Gastrocnemius medialis (tissue), 4 donors: ENCODE measurements at regions not wholly inside any gene's neighbourhood (a gene's known extent, or its start where the extent isn't known, plus 50 kb on each side); places are given as distances from the start of the nearest gene placed in this dataset.

Experiments
- ATAC-seq, 2 donors: fragments of 150-250 bp; one replicate each; pipeline ENCODE4 v1.9.1; 2016
- DNase-seq, 2 donors: peaks; one replicate each; pipeline ENCODE4 v3.0.0-alpha.2; 2019
- H3K27ac ChIP-seq, 4 donors: fragments of 200-600 bp; sonication (generic); 1 replicate in 1 of 4; 2 replicates in 3 of 4; pipeline ENCODE4 v1.5.1; 2016 to 2018; ENCODE audit warnings: mild to moderate bottlenecking in 2 of 4, moderate library complexity in 1 of 4
- H3K27me3 ChIP-seq, 3 donors: fragments of 200-600 bp; sonication (generic) in 2 of 3; 1 replicate in 1 of 3; 2 replicates in 2 of 3; pipeline versions ENCODE4 v1.5.1 to v1.6.0; 2016 to 2019; ENCODE audit warnings: mild to moderate bottlenecking in 1 of 3, moderate library complexity in 1 of 3
- H3K36me3 ChIP-seq, 2 donors: fragments of 200-600 bp; sonication (generic) in 1 of 2; one replicate each; pipeline ENCODE4 v1.5.1; 2017 to 2018
- H3K4me1 ChIP-seq, 2 donors: fragments of 200-600 bp; sonication (generic) in 1 of 2; one replicate each; pipeline ENCODE4 v1.5.1; 2016 to 2017; ENCODE audit warnings: mild to moderate bottlenecking in 2 of 2
- H3K4me3 ChIP-seq, 4 donors: fragments of 200-600 bp; sonication (generic) in 3 of 4; 1 replicate in 1 of 4; 2 replicates in 3 of 4; pipeline ENCODE4 v1.5.1; 2016 to 2019; ENCODE audit warnings: mild to moderate bottlenecking in 2 of 4
- H3K9me3 ChIP-seq, 3 donors: fragments of 200-600 bp; sonication (generic) in 2 of 3; 1 replicate in 1 of 3; 2 replicates in 2 of 3; pipeline ENCODE4 v1.5.1; 2016 to 2019
- POLR2A ChIP-seq, 2 donors: fragments of 450-650 bp; IDR thresholded peaks; one replicate each; pipeline ENCODE4 v1.6.1; 2017; ENCODE audit warnings: antibody characterized with exemption in 2 of 2, mild to moderate bottlenecking in 2 of 2, moderate library complexity in 2 of 2
- in situ Hi-C, 4 donors: fragments of 200-750 bp; cut with MboI; loops; one replicate each; pipeline versions ENCODE4 v1.15.0 to v1.8.0; 2017; ENCODE audit warnings: low sequenced_read_pairs in 4 of 4
- intact Hi-C: fragments of 100-400 bp; cut with DNase I; formaldehyde crosslinking; loops from one replicate; pipeline ENCODE4 v1.15.1; 2023; ENCODE audit warnings: low total_unique reads
- TF ChIP-seq, protein P1 (sequence below), 5 experiments: fragments of 450-650 bp in 3 of 5; fragments of 200-600 bp in 2 of 5; sonication (generic) in 2 of 5; IDR thresholded peaks in 4 of 5; conservative IDR thresholded peaks in 1 of 5; 1 replicate in 4 of 5; 2 replicates in 1 of 5; pipeline ENCODE4 v1.5.1; 2016 to 2019; ENCODE audit warnings: antibody characterized with exemption in 5 of 5, mild to moderate bottlenecking in 3 of 5, moderate library complexity in 3 of 5

DNA sequence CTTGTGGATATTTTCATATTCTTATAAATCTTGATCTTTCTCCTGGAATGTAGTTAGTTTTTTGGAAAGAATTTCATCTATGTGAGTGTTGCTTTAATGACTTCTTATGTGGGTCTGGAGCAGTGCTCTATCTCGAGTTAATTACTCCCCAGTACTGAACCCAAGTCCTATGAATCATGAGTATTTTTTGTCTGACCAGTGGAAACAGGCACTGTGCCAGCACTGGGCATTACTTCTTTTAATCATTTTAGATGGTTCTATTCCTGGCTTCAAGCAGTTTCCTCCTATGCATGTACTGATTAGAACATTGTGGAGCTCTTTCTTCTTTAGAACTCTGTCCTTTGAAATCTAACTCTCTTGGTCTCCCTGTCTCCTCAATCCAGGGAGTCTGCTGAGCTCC is 466.3 kb downstream of the PCDH17 start:
- Histone ChIP-seq H3K9me3 (no peaks in the 10 kb centered on the region), H3K4me3 (no peak overlapping the region), H3K36me3 (no peaks in the 10 kb centered on the region), H3K27ac (no peak overlapping the region), H3K27me3 (no peaks in the 10 kb centered on the region), H3K4me1 (no peaks in the 10 kb centered on the region)
- intact Hi-C loops, result no loop called here
- in situ Hi-C loops, result no loop called here
- no peak for ATAC-seq
- no peak for DNase-seq
- TF ChIP-seq POLR2A (IDR thresholded peaks at IDR 0.05), result no peak
- TF ChIP-seq, protein P1, sequence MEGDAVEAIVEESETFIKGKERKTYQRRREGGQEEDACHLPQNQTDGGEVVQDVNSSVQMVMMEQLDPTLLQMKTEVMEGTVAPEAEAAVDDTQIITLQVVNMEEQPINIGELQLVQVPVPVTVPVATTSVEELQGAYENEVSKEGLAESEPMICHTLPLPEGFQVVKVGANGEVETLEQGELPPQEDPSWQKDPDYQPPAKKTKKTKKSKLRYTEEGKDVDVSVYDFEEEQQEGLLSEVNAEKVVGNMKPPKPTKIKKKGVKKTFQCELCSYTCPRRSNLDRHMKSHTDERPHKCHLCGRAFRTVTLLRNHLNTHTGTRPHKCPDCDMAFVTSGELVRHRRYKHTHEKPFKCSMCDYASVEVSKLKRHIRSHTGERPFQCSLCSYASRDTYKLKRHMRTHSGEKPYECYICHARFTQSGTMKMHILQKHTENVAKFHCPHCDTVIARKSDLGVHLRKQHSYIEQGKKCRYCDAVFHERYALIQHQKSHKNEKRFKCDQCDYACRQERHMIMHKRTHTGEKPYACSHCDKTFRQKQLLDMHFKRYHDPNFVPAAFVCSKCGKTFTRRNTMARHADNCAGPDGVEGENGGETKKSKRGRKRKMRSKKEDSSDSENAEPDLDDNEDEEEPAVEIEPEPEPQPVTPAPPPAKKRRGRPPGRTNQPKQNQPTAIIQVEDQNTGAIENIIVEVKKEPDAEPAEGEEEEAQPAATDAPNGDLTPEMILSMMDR (IDR thresholded peaks at IDR 0.05 in 4 of 5, conservative IDR thresholded peaks at IDR 0.05 in 1 of 5), result no peak

GRCh38 chr13:58119351-58119750 is 487.8 kb downstream of the PCDH17 start:
- Histone ChIP-seq H3K27ac (no peak overlapping the region), H3K4me3 (no peak overlapping the region), H3K36me3 (no peaks in the 10 kb centered on the region), H3K4me1 (no peaks in the 10 kb centered on the region), H3K9me3 (no peaks in the 10 kb centered on the region), H3K27me3 (no peaks in the 10 kb centered on the region)
- TF ChIP-seq POLR2A (IDR thresholded peaks at IDR 0.05), result no peak
- TF ChIP-seq, protein P1 (IDR thresholded peaks at IDR 0.05 in 4 of 5, conservative IDR thresholded peaks at IDR 0.05 in 1 of 5), result no peak
- intact Hi-C loops (no loop called here), in situ Hi-C loops (no loop called here)
- no peak for ATAC-seq
- no peak for DNase-seq

GRCh38 chr13:58119804-58120203 is 488.3 kb downstream of the PCDH17 start:
- no peak overlapping the region for H3K4me3 ChIP-seq
- no peaks in the 10 kb centered on the region for H3K27me3 ChIP-seq
- no peaks in the 10 kb centered on the region for H3K9me3 ChIP-seq
- H3K36me3 ChIP-seq, result no peaks in the 10 kb centered on the region
- H3K27ac ChIP-seq, result no peak overlapping the region
- no peak for DNase-seq
- no peak for TF ChIP-seq POLR2A (IDR thresholded peaks at IDR 0.05)
- TF ChIP-seq, protein P1 (IDR thresholded peaks at IDR 0.05 in 4 of 5, conservative IDR thresholded peaks at IDR 0.05 in 1 of 5), result no peak
- H3K4me1 ChIP-seq, result no peaks in the 10 kb centered on the region
- no peak for ATAC-seq
- in situ Hi-C loops (no loop called here), intact Hi-C loops (no loop called here)

DNA sequence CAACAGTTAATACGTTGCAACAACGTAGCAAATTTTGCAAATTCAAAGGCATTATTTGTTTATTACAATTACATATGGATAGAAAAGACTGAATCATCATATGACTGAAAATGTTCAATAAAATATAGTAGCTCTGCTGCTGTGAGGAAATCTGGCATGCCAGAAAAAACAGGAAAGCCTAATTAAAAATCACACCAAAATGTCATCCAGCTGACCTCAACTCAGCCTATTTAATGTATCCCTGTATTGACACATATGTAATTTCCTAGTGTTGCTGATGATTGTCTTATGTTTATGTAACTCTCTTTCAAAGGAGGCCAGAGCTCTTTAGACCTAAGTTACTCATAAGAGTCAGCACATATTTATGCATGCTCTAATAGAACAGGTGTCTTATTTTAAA is 495.0 kb downstream of the PCDH17 start:
- DNase-seq, result no peak
- intact Hi-C loops (no loop called here), in situ Hi-C loops (no loop called here)
- no peaks in the 10 kb centered on the region for H3K4me1 ChIP-seq
- no peak overlapping the region for H3K27ac ChIP-seq
- TF ChIP-seq, protein P1 (IDR thresholded peaks at IDR 0.05 in 4 of 5, conservative IDR thresholded peaks at IDR 0.05 in 1 of 5), result no peak
- no peak for TF ChIP-seq POLR2A (IDR thresholded peaks at IDR 0.05)
- no peak for ATAC-seq
- H3K27me3 ChIP-seq, result no peaks in the 10 kb centered on the region
- no peak overlapping the region for H3K4me3 ChIP-seq
- H3K36me3 ChIP-seq, result no peaks in the 10 kb centered on the region
- H3K9me3 ChIP-seq, result no peaks in the 10 kb centered on the region

DNA sequence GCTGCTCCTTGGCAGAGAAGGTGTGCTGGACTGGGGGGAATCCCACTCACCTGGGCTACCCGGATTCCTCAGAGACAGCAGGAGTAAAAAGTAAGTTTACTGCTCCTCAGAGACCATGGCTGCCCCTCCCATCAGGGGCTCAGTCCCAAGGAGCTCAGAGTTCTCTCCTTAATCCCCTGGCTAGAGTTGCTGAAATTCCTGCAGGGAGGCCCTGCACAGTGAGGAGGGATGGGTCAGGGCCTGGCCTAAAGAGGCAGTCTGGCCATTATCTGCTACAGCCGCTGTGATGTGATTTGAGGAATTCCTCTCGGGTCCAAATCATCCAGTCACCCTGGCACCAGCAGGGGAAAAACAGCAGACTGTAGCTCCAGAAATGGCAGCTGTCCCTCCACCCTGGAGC is 502.5 kb downstream of the PCDH17 start:
- Histone ChIP-seq H3K27me3 (no peaks in the 10 kb centered on the region), H3K4me3 (no peak overlapping the region), H3K4me1 (no peaks in the 10 kb centered on the region), H3K36me3 (no peaks in the 10 kb centered on the region), H3K9me3 (no peaks in the 10 kb centered on the region), H3K27ac (no peak overlapping the region)
- in situ Hi-C loops (no loop called here), intact Hi-C loops (no loop called here)
- ATAC-seq (no peak), DNase-seq (no peak)
- no peak for TF ChIP-seq POLR2A (IDR thresholded peaks at IDR 0.05)
- TF ChIP-seq, protein P1 (IDR thresholded peaks at IDR 0.05 in 4 of 5, conservative IDR thresholded peaks at IDR 0.05 in 1 of 5), result no peak
